ENCODE measurements at regions not wholly inside any gene's neighbourhood (a gene's known extent, or its start where the extent isn't known, plus 50 kb on each side); places are given as distances from the start of the nearest gene placed in this dataset.
"Not testable (repeated sequence)": the region's sequence is repeated elsewhere in the genome, so short reads cannot be mapped to it uniquely, and the experiment has no call there.

GRCh38 chr6:27550692-27551091, 77.8 kb upstream of the ZNF184 start:
- in situ Hi-C loops (cut with HindIII; ENCODE audit: low sequenced_read_pairs) = no loop called here

- in situ Hi-C loops (cut with HindIII; ENCODE audit: low sequenced_read_pairs) = not testable (repeated sequence)
Observed at GRCh38 chr6:27549241-27549598, 76.3 kb upstream of the ZNF184 start.

GRCh38 chr6:27547157-27548075, 74.5 kb upstream of the ZNF184 start:
- in situ Hi-C loops (cut with HindIII; ENCODE audit: low sequenced_read_pairs) = no loop called here

- in situ Hi-C loops (cut with HindIII; ENCODE audit: low sequenced_read_pairs) = no loop called here
Observed at GRCh38 chr6:27546522-27546921, 73.6 kb upstream of the ZNF184 start.

- in situ Hi-C loops (cut with HindIII; ENCODE audit: low sequenced_read_pairs) = no loop called here
Observed at GRCh38 chr6:27545271-27546046, 72.6 kb upstream of the ZNF184 start.

- in situ Hi-C loops (cut with HindIII; ENCODE audit: low sequenced_read_pairs) = no loop called here
Observed at GRCh38 chr6:27544612-27545260, 71.8 kb upstream of the ZNF184 start.

GRCh38 chr6:27544135-27544534, 71.2 kb upstream of the ZNF184 start:
- in situ Hi-C loops (cut with HindIII; ENCODE audit: low sequenced_read_pairs) = not testable (repeated sequence)

- in situ Hi-C loops (cut with HindIII; ENCODE audit: low sequenced_read_pairs) = no loop called here
Observed at GRCh38 chr6:27542485-27542884, 69.6 kb upstream of the ZNF184 start.

GRCh38 chr6:27541933-27542297, 69.0 kb upstream of the ZNF184 start:
- in situ Hi-C loops (cut with HindIII; ENCODE audit: low sequenced_read_pairs) = no loop called here

GRCh38 chr6:27541212-27541932, 68.5 kb upstream of the ZNF184 start:
- in situ Hi-C loops (cut with HindIII; ENCODE audit: low sequenced_read_pairs) = no loop called here

GRCh38 chr6:27539551-27539950, 66.6 kb upstream of the ZNF184 start:
- in situ Hi-C loops (cut with HindIII; ENCODE audit: low sequenced_read_pairs) = no loop called here

- in situ Hi-C loops (cut with HindIII; ENCODE audit: low sequenced_read_pairs) = no loop called here
Observed at GRCh38 chr6:27532820-27533538, 60.1 kb upstream of the ZNF184 start.

GRCh38 chr6:27531772-27532459, 59.0 kb upstream of the ZNF184 start:
- in situ Hi-C loops (cut with HindIII; ENCODE audit: low sequenced_read_pairs) = no loop called here

GRCh38 chr6:27529796-27530195, 56.9 kb upstream of the ZNF184 start:
- in situ Hi-C loops (cut with HindIII; ENCODE audit: low sequenced_read_pairs) = not testable (repeated sequence)

- in situ Hi-C loops (cut with HindIII; ENCODE audit: low sequenced_read_pairs) = no loop called here
Observed at GRCh38 chr6:27528714-27529113, 55.8 kb upstream of the ZNF184 start.
